ENCODE measurements at regions not wholly inside any gene's neighbourhood (a gene's known extent, or its start where the extent isn't known, plus 50 kb on each side); places are given as distances from the start of the nearest gene placed in this dataset.

GRCh38 chr13:84802073-84802472, 919.8 kb upstream of the SLITRK1 start:
- no peak for TF ChIP-seq POLR2A (IDR thresholded peaks at IDR 0.05; ENCODE audit: low read depth, low read length)
- no peak for TF ChIP-seq TAF1 (IDR thresholded peaks at IDR 0.05; ENCODE audit: borderline replicate concordance, low read depth, low read length)
- no peak for TF ChIP-seq POLR2AphosphoS5 (IDR thresholded peaks at IDR 0.05; ENCODE audit: low read depth, low read length)
